ENCODE measurements at regions not wholly inside any gene's neighbourhood (a gene's known extent, or its start where the extent isn't known, plus 50 kb on each side); places are given as distances from the start of the nearest gene placed in this dataset.

DNA sequence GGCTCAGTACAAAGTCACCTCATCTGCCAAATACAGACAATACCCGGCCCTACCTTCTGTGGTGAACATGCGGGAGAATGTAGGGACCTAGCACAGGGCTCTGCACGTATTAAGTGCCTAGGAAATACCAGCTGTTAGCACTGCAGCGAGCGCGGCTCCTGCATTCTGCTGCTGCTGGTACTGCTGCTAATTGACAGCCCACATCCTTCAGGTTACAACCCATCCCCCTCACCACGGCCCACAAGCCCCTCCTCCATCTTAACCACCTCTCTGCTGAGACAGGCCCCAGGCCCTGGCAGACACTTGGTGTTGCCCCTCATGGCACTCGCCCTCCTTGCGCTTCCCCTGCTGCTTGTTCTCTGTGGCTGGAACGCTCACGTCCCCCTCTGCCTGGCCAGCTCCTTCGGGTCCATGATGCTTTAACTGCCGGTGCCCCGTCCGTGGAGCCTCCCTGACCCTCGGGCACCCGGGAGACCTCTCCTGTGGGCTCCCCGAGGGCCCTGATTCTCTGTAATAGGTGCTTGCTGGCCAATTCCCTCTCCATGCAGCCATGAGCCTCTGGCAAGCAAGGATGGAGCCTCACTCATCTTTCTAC lies 53.3 kb upstream of the LOXL4 start:
- H3K4me3 ChIP-seq (ENCODE audit: low read depth, low read length): no peak overlapping the region
- no peak for TF ChIP-seq CTCF (IDR thresholded peaks at IDR 0.05; ENCODE audit: low read depth, low read length)

GRCh38 chr10:98320486-98321185 lies 52.6 kb upstream of the LOXL4 start:
- no peak overlapping the region for H3K4me3 ChIP-seq (ENCODE audit: low read depth, low read length)
- TF ChIP-seq CTCF (IDR thresholded peaks at IDR 0.05; ENCODE audit: low read depth, low read length): no peak

DNA sequence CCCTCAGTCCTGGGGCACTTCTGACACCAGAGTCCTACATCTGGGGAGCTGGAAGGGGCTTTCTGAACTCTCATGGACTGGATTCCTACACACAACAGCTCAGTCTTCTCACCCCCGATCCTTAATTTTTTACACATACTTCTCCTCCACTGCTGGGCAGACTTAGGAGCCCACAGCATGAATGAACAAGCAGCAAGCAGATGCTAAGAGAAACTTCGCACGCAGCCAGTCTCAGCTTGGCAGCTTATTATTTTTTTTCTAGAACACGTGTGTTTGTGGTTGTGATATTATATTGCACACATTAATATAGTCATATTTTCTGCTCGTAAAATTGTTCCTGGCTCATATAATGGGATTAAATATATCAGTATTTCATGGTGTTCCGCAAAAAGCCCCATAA lies 50.9 kb upstream of the LOXL4 start:
- no peak for TF ChIP-seq CTCF (IDR thresholded peaks at IDR 0.05; ENCODE audit: low read depth, low read length)
- no peak overlapping the region for H3K4me3 ChIP-seq (ENCODE audit: low read depth, low read length)

All from WI38 (cell line).